Right lobe of liver (tissue), 6 donors: ENCODE measurements at regions not wholly inside any gene's neighbourhood (a gene's known extent, or its start where the extent isn't known, plus 50 kb on each side); places are given as distances from the start of the nearest gene placed in this dataset.
A peak's percentile ranks its signal among the peaks of the same experiment; 100 is the strongest.

Experiments
- ATAC-seq, 4 donors: fragments of 200-7000 bp; cut with Tn5 transposase; one replicate each; pipeline ENCODE4 v1.9.1; 2020; ENCODE audit warnings: mild to moderate bottlenecking in 4 of 4, moderate library complexity in 4 of 4
- DNase-seq, 3 donors: peaks; one replicate each; pipeline ENCODE4 v3.0.0-alpha.2; 2020
- H3K27ac ChIP-seq, 3 donors: fragments of 200-600 bp; one replicate each; pipeline ENCODE4 v1.8.0; 2022
- H3K27me3 ChIP-seq, 2 donors: fragments of 200-600 bp; one replicate each; pipeline ENCODE4 v1.8.0; 2022
- H3K36me3 ChIP-seq, 4 donors: fragments of 200-600 bp; sonication (generic) in 1 of 4; one replicate each; pipeline versions ENCODE4 v1.5.1 to v1.8.0; 2017 to 2022; ENCODE audit warnings: control low read depth in 1 of 4
- H3K4me1 ChIP-seq, 4 donors: fragments of 200-600 bp; sonication (generic) in 1 of 4; one replicate each; pipeline versions ENCODE4 v1.5.1 to v1.8.0; 2017 to 2022; ENCODE audit warnings: control low read depth in 1 of 4
- H3K4me3 ChIP-seq, 3 donors: fragments of 200-600 bp; one replicate each; pipeline ENCODE4 v1.8.0; 2022
- H3K9me3 ChIP-seq, 4 donors: fragments of 200-600 bp; sonication (generic) in 1 of 4; one replicate each; pipeline versions ENCODE4 v1.5.1 to v1.8.0; 2017 to 2022; ENCODE audit warnings: control low read depth in 1 of 4
- CTCF ChIP-seq, 4 donors: fragments of 200-600 bp in 3 of 4; fragments of 450-650 bp in 1 of 4; IDR thresholded peaks; one replicate each; pipeline versions ENCODE4 v1.5.1 to v1.8.0; 2016 to 2022; ENCODE audit warnings: antibody characterized with exemption in 4 of 4, mild to moderate bottlenecking in 2 of 4
- POLR2A ChIP-seq: fragments of 450-650 bp; IDR thresholded peaks from one replicate; pipeline ENCODE4 v1.6.1; 2017; ENCODE audit warnings: antibody characterized with exemption, mild to moderate bottlenecking
- WGBS: methylation state at CpG from one replicate; pipeline ENCODE4 v1.1.6; 2018; ENCODE audit warnings: low coverage, low lambda C conversion rate; ENCODE audit not compliant: insufficient coverage; ENCODE audit errors: missing lambda C conversion rate; 5-methylcytosine and 5-hydroxymethylcytosine counted together
- intact Hi-C, 2 donors: fragments of 100-400 bp; cut with DNase I; formaldehyde crosslinking; loops; one replicate each; pipeline versions ENCODE4 v1.11.2 to v1.14.1; 2022
- donor health status: DM: no; HTN: yes; CAD: no.
- donor health status: DM: no; HTN: no; CAD: no.
- donor health status: DM: no; HTN: no; CAD: no.
- donor health status: DM: no; HTN: yes; CAD: no.
- donor health status: DM: no; HTN: yes; CAD: no.

GRCh38 chr4:4772534-4772933 lies 86.9 kb upstream of the MSX1 start:
- Histone ChIP-seq H3K4me1 (no peaks in the 10 kb centered on the region), H3K9me3 (no peaks in the 10 kb centered on the region), H3K36me3 (no peaks in the 10 kb centered on the region), H3K27ac (no peak overlapping the region), H3K27me3 (no peaks in the 10 kb centered on the region), H3K4me3 (no peak overlapping the region)
- ATAC-seq, result no peak
- intact Hi-C loops, result no loop called here
- no peak for DNase-seq
- WGBS, result 57% methylated on average over 6 of the region's 6 CpGs
- no peak for TF ChIP-seq POLR2A
- no peak for TF ChIP-seq CTCF (IDR thresholded peaks at IDR 0.05)

DNA sequence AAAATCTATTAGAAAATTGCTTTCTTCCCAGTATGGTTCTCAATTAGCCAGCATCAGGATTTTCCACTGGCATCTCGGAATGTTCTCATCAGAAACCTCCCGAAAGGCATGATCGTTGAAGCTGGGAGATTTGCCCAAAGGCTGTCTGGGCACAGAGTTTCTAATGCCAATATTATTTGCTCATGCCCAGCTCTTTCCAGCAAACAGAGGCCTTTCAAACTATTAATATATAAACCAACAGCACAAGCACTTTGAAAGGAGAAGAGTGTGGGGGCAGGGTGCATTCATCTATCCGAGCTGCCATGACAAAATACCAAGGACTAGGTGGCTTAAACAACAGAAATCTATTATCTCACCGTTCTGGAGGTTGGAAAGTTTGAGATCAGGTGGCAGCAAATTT lies 88.3 kb upstream of the MSX1 start:
- ATAC-seq (peak in 2 of 4 donors; percentile 55 to 70), DNase-seq (peak in 1 of 3 donors; percentile 50)
- Histone ChIP-seq H3K4me3 (no peak overlapping the region), H3K4me1 (no peaks in the 10 kb centered on the region), H3K9me3 (no peaks in the 10 kb centered on the region), H3K27ac (no peak overlapping the region), H3K27me3 (no peaks in the 10 kb centered on the region), H3K36me3 (no peaks in the 10 kb centered on the region)
- 50% methylated on average over 5 of the region's 5 CpGs for WGBS
- TF ChIP-seq POLR2A (no peak), CTCF (IDR thresholded peaks at IDR 0.05) (no peak)
- intact Hi-C loops, result no loop called here

- no peaks in the 10 kb centered on the region for H3K9me3 ChIP-seq
- 90% methylated on average over 8 of the region's 8 CpGs for WGBS
- TF ChIP-seq CTCF (IDR thresholded peaks at IDR 0.05) (no peak), POLR2A (no peak)
- H3K27me3 ChIP-seq, result no peaks in the 10 kb centered on the region
- H3K27ac ChIP-seq, result no peak overlapping the region
- no peaks in the 10 kb centered on the region for H3K36me3 ChIP-seq
- ATAC-seq (no peak), DNase-seq (no peak)
- no peak overlapping the region for H3K4me3 ChIP-seq
- no peaks in the 10 kb centered on the region for H3K4me1 ChIP-seq
- intact Hi-C loops, result no loop called here
These were observed 88.9 kb upstream of the MSX1 start for GRCh38 chr4:4770610-4771009.

GRCh38 chr4:4766564-4766963 lies 92.9 kb upstream of the MSX1 start:
- H3K27ac ChIP-seq, result no peak overlapping the region
- no peaks in the 10 kb centered on the region for H3K4me1 ChIP-seq
- no peaks in the 10 kb centered on the region for H3K36me3 ChIP-seq
- intact Hi-C loops, result no loop called here
- DNase-seq (no peak), ATAC-seq (no peak)
- no peak for TF ChIP-seq CTCF (IDR thresholded peaks at IDR 0.05)
- TF ChIP-seq POLR2A, result no peak
- 39% methylated on average over 4 of the region's 5 CpGs for WGBS
- no peaks in the 10 kb centered on the region for H3K9me3 ChIP-seq
- no peaks in the 10 kb centered on the region for H3K27me3 ChIP-seq
- no peak overlapping the region for H3K4me3 ChIP-seq

DNA sequence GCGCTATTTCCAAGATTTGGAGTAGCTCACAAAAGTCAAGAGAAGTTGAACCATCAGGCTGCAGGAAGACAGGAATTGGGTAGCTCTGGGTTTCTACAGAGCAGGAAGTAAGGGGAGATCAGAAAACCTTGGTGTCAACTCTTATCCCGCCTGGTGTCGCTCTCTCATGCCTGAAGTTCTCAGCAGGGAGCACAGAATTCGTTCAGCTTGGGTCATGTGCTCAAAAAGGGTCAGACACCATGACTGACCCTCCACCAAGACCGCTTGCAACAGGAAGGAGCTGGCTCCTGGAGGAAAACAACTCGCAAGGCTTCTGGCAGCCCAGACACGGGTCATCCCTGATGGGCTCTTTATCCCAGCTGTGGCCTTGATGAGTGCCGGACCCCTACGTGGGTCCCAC lies 93.7 kb upstream of the MSX1 start:
- Histone ChIP-seq H3K27me3 (no peaks in the 10 kb centered on the region), H3K4me3 (no peak overlapping the region), H3K4me1 (no peaks in the 10 kb centered on the region), H3K36me3 (no peaks in the 10 kb centered on the region), H3K27ac (no peak overlapping the region), H3K9me3 (no peaks in the 10 kb centered on the region)
- ATAC-seq (no peak), DNase-seq (no peak)
- WGBS, result 56% methylated on average over 6 of the region's 9 CpGs
- TF ChIP-seq POLR2A (no peak), CTCF (IDR thresholded peaks at IDR 0.05) (no peak)
- intact Hi-C loops, result no loop called here
